GM19468 (cell line): ENCODE measurements at regions not wholly inside any gene's neighbourhood (a gene's known extent, or its start where the extent isn't known, plus 50 kb on each side); places are given as distances from the start of the nearest gene placed in this dataset.

ENCODE experiments used
- ATAC-seq: cut with Tn5 transposase; IDR thresholded peaks from one replicate; pipeline ENCODE4 v1.9.1; 2021; ENCODE audit warnings: mild to moderate bottlenecking, moderate library complexity, moderate number of reproducible peaks; ENCODE audit not compliant: unreplicated experiment; ENCODE audit errors: extremely low read depth

DNA sequence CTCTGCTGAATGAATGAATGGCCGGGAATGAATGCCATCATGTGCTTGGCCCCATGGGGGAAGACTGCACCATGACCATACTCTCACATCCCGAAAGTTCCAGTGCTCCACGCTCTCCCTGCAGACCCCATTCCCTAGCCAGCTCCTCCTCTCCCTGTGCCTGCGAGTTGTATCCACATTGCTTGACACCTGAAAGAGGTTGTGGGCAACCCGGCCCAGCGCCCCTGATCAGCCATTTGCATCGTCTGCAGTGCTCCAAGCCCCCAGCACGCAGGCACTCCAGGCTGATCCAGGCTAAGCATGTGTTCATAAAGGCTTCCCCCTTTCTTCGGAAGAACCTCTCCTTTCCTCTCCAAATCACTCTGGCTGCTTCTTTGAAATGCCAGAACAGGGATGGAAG, 354.4 kb upstream of the MKI67 start:
- no peak for ATAC-seq

DNA sequence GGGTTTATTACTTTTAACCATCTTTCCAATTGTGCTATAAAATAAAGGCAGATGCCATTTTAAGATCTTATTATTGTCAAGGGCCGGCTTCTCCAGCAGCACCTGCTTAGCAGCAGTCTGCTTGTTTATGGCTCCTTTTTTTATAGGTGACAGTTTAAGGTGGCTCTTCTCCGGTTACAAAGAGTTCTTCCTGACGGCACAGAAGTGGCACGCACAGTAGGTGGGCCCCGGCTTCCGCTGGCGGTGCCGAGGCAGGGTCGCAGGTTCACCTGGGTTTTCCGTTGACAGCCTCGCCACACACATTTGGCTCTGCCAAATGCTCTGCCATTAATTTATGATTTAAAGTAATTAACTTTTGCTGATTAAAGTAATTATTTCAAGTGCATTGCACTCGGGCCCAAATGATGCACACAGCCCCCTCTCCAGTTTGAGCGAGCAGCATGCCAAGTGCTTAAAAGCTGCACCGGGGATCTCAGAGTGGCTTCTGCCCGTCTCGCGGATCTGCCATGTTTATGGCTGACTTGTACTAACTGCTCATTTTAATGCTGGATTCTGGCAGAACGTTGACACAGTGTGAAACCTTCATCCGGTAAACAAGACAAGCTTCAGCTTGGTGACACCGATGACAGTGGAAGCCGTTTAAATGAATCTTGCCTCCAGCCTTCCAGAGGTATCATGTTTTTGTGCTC, 355.1 kb upstream of the MKI67 start:
- no peak for ATAC-seq

DNA sequence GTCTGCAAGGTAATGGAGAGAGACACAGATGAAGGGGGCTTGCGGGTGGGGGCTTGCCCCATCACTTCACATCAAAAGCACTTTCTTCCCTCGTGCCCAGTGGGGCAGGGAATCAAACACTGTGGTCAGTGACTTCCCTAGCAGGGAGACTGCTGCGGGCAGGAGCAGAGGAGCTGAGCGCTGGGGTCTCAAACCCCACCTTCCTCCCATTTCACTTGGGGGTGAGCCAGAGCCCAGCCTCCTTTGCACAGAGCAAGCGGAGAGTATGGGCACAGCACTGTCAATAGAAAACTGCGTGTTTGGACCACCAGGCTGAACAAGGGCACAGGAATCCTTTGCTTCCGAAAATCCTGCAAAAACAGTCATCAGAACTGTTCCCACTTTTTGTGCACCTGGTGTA, 355.8 kb upstream of the MKI67 start:
- no peak for ATAC-seq

DNA sequence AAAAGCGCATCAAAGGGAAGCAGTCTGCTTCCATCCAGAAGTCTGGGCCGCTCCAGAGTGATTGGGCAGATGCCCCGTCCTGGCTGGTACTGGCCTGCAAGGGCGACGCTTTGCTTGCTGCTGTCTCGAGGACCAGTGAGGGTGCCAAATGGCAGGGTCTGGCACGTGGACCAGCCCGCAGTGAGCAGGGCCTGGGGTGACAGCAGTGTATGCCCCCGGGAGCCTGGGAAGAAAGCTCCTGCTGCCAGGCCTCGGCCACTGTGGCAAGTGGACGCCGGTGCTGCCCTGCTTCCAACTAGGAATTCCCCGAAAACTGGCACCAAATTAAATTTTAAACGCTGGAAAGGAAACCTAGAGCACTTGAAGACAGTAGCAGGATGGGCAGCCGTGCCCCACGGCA, 357.0 kb upstream of the MKI67 start:
- ATAC-seq: no peak

DNA sequence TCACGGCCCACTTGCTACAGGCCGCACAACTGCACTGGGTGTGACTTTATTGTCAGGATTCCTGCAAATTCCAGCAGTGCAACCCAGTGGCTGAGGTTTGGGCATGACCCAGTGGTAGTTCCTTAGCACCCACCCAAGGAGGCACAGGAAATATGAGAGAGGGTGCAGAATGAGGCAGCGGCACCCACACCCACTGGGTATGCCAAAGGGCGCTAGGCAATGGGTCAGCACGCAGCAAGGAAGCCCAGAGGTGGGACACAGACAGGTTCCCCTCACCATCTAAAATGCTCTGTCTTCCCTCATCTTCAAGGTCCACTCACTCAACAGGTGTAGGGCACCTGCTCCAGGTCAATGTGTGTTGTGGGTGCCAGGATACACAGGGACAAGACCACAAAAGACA, 357.8 kb upstream of the MKI67 start:
- no peak for ATAC-seq

DNA sequence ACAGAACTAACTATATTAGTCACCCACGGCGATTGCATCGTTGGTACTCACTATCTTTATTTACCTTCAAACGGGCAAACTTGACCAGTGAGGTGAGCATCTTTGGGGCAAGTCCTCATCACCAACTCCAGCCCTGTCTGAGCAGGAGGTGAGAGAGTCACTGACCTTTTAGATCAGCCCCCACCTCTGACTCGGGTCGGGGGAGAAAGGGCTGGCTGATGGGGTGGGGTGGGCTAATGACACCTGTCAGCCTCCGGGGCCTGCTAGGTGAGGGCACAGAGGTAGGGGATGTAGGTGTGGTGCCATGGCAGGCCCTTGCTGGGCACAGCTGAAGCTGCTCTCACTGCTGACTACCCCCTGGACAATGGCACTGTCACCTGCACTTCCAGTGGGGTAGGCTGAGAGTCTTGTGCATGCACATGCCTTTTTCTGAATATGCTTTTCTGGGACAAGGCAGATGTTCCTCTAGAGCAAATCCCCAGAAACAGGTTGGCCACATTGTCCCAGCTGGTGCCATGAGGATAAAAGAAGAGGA, 359.5 kb upstream of the MKI67 start:
- ATAC-seq: no peak

DNA sequence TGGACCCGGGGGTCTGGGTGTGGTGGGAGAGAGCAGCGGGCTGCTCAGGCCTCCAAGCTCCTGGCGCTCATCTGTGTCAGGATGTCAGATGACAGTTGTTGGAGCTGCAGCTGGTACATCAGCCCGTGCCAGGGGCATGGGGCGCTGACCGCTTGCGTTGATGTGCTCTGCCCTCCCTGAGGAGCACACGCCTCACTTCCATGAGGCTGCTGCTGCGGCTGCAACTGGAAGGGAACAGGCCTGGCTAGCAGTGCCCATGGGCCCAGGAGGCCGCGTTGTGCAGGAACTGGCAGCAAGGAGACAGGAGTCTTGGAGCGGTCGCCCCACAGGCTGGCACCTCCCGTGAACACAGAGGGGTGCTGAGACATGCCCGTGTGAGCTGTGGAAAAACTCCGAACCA, 361.3 kb upstream of the MKI67 start:
- no peak for ATAC-seq

DNA sequence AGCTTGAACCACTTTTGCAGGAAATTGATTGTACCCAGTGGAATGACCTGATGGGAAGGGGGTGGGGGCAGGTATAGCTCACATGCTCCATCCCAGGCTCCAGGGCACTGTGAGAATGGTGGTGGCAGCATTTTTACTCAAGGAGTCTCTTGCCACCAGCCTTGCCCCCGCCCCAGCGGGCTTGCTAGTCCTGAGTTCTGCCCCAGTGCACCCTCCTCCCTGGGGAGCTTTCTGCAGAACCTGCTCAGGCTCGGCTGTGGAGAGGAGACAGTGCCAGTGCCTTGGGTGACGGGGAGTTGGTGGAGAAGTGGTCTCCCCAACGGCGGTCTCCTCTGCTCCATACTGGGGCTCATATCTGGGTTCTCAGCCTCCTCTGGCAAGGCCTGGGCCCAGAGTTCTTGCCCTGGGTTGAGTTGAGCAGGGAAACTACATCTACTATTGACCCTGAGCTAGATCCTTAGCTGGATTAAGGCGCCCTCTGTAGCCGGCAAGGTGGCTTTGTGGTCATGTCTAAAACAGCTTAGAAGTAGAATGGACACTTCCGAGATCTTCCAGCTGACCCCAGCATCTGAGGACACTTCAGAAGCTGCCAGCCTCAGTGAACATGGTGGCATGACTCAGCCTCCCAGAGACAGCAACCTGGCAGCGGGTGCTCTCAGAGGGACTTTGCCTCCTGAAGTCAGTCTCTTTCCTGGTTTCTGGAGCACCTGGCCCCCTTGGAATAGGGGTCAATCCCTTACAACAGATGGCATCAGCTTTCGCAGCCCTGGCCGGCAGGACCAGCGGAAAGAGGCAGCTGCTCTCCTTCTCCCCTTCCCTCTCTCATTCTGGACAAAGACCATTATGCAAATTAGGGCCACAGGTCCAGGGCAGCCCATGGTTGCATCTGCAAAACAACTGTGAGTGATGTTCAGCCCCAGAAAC, 363.4 kb upstream of the MKI67 start:
- ATAC-seq: no peak

DNA sequence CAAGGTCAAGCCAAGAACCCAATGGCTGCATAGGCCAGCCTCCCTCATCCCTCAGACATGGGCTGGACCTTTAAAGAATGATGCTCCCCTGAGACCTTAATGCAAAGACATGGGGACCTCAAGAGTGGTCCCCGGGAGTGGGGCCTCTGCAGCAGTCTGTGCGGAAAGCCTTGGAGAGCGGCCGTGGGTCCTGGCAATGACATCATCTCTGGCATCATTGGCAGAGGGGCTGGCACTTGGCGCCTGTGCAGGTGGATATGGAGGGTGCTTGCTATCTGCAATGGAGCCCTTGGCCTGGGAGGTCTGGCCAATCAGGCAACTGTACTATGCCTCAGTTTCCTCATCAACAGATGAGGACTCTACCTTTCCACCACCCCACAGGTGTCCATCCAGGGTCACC, 365.5 kb upstream of the MKI67 start:
- no peak for ATAC-seq

DNA sequence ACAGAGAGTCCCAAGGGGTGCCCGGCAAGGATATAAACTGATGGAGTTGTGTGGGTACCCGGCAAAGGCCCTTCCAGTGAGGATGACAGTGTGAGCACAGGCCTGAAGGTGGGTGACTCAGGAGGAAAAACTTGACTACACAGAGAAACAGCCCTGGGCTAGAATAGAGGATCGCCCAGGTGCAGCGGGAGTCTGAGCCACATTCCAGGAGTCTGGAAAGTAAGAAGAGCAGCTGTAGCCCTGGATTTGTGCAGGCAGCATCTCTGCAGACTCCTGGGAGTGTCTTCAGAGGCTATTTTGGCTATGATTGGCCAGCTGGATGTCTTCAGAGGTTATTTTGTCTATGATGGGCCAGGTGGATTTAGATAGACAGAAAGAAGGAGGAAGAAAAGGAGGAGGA, 367.6 kb upstream of the MKI67 start:
- no peak for ATAC-seq

DNA sequence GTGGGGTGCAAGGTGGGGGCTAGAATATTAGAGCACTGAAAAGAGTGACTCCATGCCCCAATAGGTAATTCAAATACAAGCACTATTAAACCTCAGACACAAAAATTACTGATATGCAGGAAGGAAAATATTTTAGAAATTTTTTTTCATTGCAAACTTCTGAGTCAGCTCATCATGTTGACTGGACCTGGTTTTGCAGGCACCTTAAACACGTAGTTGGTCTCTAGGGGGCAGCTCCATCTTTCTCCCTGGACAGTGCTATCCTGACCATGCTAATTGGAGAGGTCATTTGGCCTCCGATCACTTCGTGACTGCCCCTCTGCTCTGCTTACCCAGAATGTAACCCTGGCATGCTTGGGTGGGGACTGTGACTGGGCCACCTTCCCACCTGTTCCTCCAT, 368.4 kb upstream of the MKI67 start:
- no peak for ATAC-seq

DNA sequence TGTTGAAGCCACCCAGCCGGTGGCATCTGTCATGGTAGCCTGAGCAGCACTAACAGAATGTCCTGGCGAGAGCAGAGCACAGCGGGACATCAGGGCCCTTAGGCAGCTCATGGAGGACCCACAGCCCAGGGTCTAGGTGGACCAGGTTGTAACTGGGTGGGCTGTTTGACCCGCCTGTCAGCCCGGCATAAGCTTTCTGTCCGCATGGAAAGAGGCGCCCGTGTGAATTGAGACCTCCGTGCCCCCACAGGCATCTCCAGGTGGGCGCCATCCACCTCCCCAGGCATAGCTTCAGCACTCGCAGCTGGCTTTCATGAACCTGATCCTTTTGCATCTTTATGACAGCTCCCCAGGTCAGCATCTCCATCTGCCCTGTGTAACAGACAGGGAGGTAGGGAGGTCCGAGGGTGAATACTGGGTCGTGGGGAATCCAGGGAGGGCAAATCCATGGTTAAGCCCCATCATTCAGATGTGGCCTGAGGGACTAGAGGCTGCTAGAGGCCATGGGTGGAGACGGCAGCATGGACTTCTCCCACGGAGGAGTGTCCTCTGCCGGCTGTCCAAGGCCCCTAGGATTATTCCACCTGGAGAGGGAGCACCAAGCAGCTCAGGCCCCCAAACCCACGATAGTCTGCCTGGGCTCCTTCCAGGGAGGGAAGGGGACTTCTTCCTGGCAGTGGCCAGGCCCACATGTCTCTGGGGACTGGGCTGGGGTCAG, 371.6 kb upstream of the MKI67 start:
- ATAC-seq: no peak

DNA sequence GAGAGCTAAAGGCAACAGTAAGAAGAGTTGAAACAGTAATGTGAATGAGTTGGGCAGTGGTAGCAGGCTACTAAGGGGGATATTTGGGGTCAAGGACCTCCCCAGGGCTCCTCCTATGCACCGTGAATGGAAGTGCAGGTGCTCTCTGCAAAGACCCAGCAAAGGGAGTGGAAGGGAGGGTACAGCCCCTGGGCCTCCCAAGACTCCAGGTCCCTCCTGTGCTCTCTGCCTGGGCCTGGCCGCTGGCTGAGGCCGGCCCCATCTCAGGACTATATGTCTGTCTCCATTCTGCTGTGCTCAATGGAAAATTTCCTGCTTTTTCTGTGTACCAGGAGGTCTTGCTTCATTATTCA, 372.1 kb upstream of the MKI67 start:
- no peak for ATAC-seq

DNA sequence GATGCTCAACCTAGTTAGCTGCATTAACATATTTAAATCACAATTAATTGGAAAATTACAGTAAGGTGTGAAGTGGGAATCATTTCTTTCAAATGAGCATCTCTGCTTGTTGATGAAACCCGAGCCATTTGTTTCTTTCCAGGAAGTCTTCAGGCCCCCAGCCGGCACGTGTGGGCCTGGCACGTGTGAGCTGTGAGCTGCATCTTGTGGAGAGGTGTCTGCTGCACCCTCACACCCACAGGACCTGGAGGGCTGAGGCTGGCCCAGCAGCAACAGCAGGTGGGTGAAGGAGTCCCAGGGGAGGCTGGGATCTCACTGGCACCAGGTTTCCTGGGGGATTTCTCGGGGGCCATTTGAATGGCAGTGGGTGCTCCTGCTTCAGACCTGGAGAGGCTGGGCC, 372.5 kb upstream of the MKI67 start:
- ATAC-seq: no peak

DNA sequence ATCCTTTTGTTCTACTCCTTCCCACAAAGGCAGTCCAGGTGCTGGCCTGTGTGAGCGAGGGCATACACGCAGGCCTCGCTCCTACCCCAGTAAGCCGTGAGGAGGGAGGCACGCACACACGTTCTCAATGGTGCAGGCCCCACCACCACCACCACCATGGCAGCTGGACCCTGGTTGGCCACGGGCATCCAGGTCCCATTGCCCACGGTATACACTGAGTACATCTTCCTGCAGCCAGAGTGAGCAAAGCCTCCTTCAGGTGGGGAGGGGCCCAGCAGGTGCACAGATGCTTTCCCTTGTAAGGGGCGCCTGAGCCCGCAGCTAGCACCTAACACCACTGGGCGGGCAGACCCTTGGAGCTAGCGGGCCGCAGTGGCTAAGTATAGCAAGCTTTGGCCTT, 373.3 kb upstream of the MKI67 start:
- ATAC-seq: no peak

DNA sequence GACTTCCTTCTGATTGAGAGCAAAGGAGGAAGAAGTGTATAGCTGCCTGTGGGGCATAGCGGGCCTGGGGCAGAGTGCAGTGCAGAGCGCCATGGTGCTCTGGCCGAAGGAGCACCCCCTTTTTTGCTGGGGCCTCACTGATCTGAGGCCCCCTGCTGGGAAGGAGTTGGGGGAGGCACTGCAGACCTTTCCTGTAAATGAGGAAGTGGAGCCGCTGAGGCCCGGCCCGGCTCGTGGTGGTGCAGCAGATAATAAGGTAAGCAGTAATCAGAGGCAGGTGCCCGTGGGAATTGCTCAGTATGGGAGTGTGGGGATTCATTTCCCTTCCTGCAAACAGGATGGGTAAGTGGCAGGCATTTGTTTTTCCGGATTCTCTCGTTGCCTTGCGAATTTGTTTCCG, 373.7 kb upstream of the MKI67 start:
- ATAC-seq: no peak

DNA sequence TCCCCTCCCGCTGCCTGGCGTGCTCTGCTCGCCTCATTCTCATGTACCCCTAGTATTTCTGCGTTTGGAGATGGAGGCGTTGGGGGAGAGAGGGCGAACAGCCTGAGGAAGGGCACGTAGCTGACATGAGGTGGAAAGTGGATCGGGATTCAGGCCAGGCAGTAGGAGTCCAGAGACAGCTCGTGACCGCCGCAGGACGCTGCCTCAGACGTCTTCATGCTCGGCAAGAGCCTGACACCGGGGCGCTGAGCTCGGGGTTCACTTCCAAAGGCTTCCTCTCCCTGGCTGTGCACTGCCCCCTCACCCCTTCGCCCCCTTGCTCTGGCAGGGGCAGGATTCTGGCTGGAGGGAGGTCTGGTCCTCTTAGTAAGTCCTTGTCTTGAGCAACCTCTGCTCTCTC, 374.4 kb upstream of the MKI67 start:
- ATAC-seq: no peak

DNA sequence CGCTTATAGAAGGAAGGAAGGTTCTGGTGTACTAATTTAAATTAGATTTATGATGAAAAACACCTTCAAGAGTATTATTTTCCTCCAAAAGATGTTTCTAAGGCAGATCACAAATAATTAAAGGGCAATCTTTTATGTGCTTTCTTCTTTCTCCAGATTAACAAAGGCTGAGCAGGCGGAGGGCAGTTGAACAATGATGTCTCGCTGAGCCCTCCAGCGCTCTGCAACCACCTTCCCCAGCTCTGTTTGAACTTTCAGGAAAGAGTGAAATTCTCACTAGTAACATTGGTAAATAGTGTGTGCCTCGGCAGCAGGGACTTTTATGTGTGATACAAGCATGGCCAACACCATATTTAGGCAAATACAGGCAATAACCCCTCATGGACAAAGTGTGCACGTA, 379.1 kb upstream of the MKI67 start:
- ATAC-seq: no peak

DNA sequence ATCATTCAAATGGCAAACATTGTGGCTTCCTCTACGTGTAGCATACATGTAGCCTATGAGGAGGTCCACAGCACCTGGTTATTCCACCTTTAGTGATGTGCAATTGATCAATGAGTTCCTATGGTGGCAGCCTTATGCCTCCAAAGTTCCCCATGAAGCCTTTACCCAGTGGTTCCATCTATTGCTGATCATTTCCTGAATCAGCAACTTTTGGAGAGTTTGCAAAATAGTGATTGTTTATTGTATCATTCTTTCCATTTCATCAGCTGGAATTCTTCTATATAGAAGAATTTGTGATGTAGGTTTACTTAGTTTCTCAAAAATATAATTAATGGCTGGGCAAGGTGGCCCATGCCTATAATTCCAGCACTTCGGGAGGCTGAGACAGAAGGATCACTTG, 380.2 kb upstream of the MKI67 start:
- ATAC-seq: no peak

DNA sequence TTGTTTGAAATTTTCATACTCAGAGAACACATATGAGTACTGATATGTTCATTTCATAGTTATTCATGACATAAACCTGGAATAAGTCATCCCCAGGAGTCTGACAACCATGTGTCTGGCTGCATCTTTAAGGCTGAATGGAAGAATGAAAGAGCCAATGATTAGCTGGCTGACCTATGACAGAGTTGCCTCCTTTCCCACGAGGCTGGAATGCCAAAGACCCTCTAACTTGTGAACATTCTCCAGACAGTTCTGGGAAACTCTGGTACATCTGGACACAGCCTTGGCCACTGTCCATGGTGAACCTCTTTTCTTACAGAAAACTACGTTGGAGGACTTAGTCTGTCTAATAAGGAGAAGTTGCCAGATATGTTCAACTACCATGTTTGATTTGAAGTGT, 380.8 kb upstream of the MKI67 start:
- ATAC-seq: no peak

DNA sequence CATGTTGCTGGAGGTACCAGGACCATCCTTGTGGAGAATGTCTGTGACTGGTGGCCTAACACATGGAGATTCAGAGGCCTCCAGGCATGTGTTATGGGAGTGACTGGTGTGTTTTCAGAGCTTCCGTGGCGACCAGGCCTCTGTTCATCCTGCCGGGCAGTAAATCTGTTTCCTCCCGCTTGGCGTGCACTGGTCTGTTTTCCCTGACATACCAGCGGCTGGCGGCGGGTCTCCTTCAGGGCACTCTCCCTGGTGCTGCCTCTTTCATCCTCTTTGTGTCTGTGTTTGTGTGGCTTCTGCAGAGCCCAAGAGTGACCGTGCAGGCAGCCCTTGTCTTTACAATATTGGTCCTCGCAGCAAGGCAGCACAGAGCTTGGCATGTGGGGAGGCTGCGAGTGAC, 385.1 kb upstream of the MKI67 start:
- ATAC-seq: no peak
